ENCODE measurements at regions not wholly inside any gene's neighbourhood (a gene's known extent, or its start where the extent isn't known, plus 50 kb on each side); places are given as distances from the start of the nearest gene placed in this dataset.

- Histone ChIP-seq H4K20me1 (ENCODE audit: insufficient read depth, low read length) (no peaks in the 10 kb centered on the region), H3K9me3 (replicated peaks; ENCODE audit: insufficient read depth, low read length) (0 out of 2 replicates have a peak, but pooled peaks cover 4% of the 10 kb centered on the region), H3K4me2 (ENCODE audit: low read depth, low read length) (no peak overlapping the region), H3K9me2 (replicated peaks; ENCODE audit: insufficient read depth, low read length) (no peaks in the 10 kb centered on the region), H3K4me3 (ENCODE audit: low read length) (no peak overlapping the region), H3K27ac (ENCODE audit: low read length) (no peak overlapping the region), H3F3A (ENCODE audit: insufficient read depth, low read length) (no peaks in the 10 kb centered on the region), H3K27me3 (replicated peaks; ENCODE audit: insufficient read depth, low read length) (no peaks in the 10 kb centered on the region), H3K36me3 (replicated peaks; ENCODE audit: insufficient read depth, low read length) (no peaks in the 10 kb centered on the region), H2AFZ (ENCODE audit: low read length) (no peak overlapping the region), H3K79me2 (ENCODE audit: low read length) (no peaks in the 10 kb centered on the region), H3K9ac (ENCODE audit: low read length) (no peak overlapping the region), H3K4me1 (ENCODE audit: low read length) (no peaks in the 10 kb centered on the region)
- no peak for DNase-seq
- TF ChIP-seq EZH2 (optimal IDR thresholded peaks at IDR 0.05; ENCODE audit: low read depth, low read length): no peak
- TF ChIP-seq CTCF (IDR thresholded peaks at IDR 0.05; ENCODE audit: low read length): no peak
- TF ChIP-seq EZH2phosphoT487 (IDR thresholded peaks at IDR 0.05; ENCODE audit: low read length): no peak
Measured at GRCh38 chr18:10229458-10229857, 225.0 kb upstream of the APCDD1 start.

GRCh38 chr18:10230072-10230471 lies 224.4 kb upstream of the APCDD1 start:
- no peak for TF ChIP-seq CTCF (IDR thresholded peaks at IDR 0.05; ENCODE audit: low read length)
- TF ChIP-seq EZH2phosphoT487 (IDR thresholded peaks at IDR 0.05; ENCODE audit: low read length): no peak
- TF ChIP-seq EZH2 (optimal IDR thresholded peaks at IDR 0.05; ENCODE audit: low read depth, low read length): no peak
- Histone ChIP-seq H3K9me2 (replicated peaks; ENCODE audit: insufficient read depth, low read length) (no peaks in the 10 kb centered on the region), H3K27me3 (replicated peaks; ENCODE audit: insufficient read depth, low read length) (no peaks in the 10 kb centered on the region), H3F3A (ENCODE audit: insufficient read depth, low read length) (no peaks in the 10 kb centered on the region), H3K9me3 (replicated peaks; ENCODE audit: insufficient read depth, low read length) (0 out of 2 replicates have a peak, but pooled peaks cover 4% of the 10 kb centered on the region), H3K4me3 (ENCODE audit: low read length) (no peak overlapping the region), H4K20me1 (ENCODE audit: insufficient read depth, low read length) (no peaks in the 10 kb centered on the region), H3K4me2 (ENCODE audit: low read depth, low read length) (no peak overlapping the region), H2AFZ (ENCODE audit: low read length) (no peak overlapping the region), H3K4me1 (ENCODE audit: low read length) (no peaks in the 10 kb centered on the region), H3K79me2 (ENCODE audit: low read length) (no peaks in the 10 kb centered on the region), H3K27ac (ENCODE audit: low read length) (no peak overlapping the region), H3K9ac (ENCODE audit: low read length) (no peak overlapping the region), H3K36me3 (replicated peaks; ENCODE audit: insufficient read depth, low read length) (no peaks in the 10 kb centered on the region)
- no peak for DNase-seq

GRCh38 chr18:10231220-10231619 lies 223.2 kb upstream of the APCDD1 start:
- H3K4me3 ChIP-seq (ENCODE audit: low read length): no peak overlapping the region
- no peak overlapping the region for H3K27ac ChIP-seq (ENCODE audit: low read length)

More at GRCh38 chr18:10231220-10231619, 223.2 kb upstream of the APCDD1 start:
- Histone ChIP-seq H4K20me1 (ENCODE audit: insufficient read depth, low read length) (no peaks in the 10 kb centered on the region), H3K9me2 (replicated peaks; ENCODE audit: insufficient read depth, low read length) (no peaks in the 10 kb centered on the region), H2AFZ (ENCODE audit: low read length) (no peak overlapping the region), H3F3A (ENCODE audit: insufficient read depth, low read length) (no peaks in the 10 kb centered on the region), H3K9ac (ENCODE audit: low read length) (no peak overlapping the region), H3K79me2 (ENCODE audit: low read length) (no peaks in the 10 kb centered on the region), H3K9me3 (replicated peaks; ENCODE audit: insufficient read depth, low read length) (0 out of 2 replicates have a peak, but pooled peaks cover 4% of the 10 kb centered on the region), H3K4me2 (ENCODE audit: low read depth, low read length) (no peak overlapping the region), H3K4me1 (ENCODE audit: low read length) (no peaks in the 10 kb centered on the region), H3K36me3 (replicated peaks; ENCODE audit: insufficient read depth, low read length) (no peaks in the 10 kb centered on the region), H3K27me3 (replicated peaks; ENCODE audit: insufficient read depth, low read length) (no peaks in the 10 kb centered on the region)
- TF ChIP-seq CTCF (IDR thresholded peaks at IDR 0.05; ENCODE audit: low read length) (no peak), EZH2phosphoT487 (IDR thresholded peaks at IDR 0.05; ENCODE audit: low read length) (no peak), EZH2 (optimal IDR thresholded peaks at IDR 0.05; ENCODE audit: low read depth, low read length) (no peak)
- DNase-seq: no peak

Measured in MM.1S (cell line).